T-cell (primary cell): ENCODE measurements at regions not wholly inside any gene's neighbourhood (a gene's known extent, or its start where the extent isn't known, plus 50 kb on each side); places are given as distances from the start of the nearest gene placed in this dataset.
A peak's percentile ranks its signal among the peaks of the same experiment; 100 is the strongest.

Source experiments
- ATAC-seq, 4 experiments: fragments of 200-7000 bp in 3 of 4; fragments of 150-1000 bp in 1 of 4; cut with Tn5 transposase; replicated peaks in 1 of 4; 1 replicate in 3 of 4; 2 replicates in 1 of 4; pipeline ENCODE4 v1.10.0; 2021; ENCODE audit warnings: moderate library complexity in 3 of 4, mild to moderate bottlenecking in 2 of 4, moderate number of reproducible peaks in 1 of 4
- CTCF ChIA-PET, 2 donors: fragments of 300-600 bp; sonication (Branson Sonifier 250); formaldehyde crosslinking; loops; one replicate each; lab custom pipeline; 2022; ENCODE audit warnings: antibody characterized with exemption in 2 of 2; lab: Charles Lee
- POLR2A ChIA-PET, 2 donors: fragments of 300-600 bp; sonication (Branson Sonifier 250); formaldehyde crosslinking; loops; one replicate each; lab custom pipeline; 2022; ENCODE audit warnings: antibody characterized with exemption in 2 of 2; lab: Charles Lee
- DNase-seq, 35 experiments: peaks; one replicate each; pipeline versions ENCODE4 v3.0.0 to v3.0.0-alpha.2; 2013 to 2023
- H3K27ac ChIP-seq: one replicate; pipeline ENCODE4 v1.5.1; 2013; ENCODE audit warnings: low read length
- H3K27me3 ChIP-seq, 2 experiments: replicated peaks in 1 of 2; 1 replicate in 1 of 2; 2 replicates in 1 of 2; pipeline versions ENCODE4 v1.6.1 to v1.7.0; 2013; ENCODE audit warnings: low read length in 1 of 2, mixed read lengths in 1 of 2; ENCODE audit not compliant: control insufficient read depth in 2 of 2, insufficient read depth in 2 of 2; ENCODE audit errors: extremely low read depth in 1 of 2
- H3K36me3 ChIP-seq, 2 donors: 1 replicate in 1 of 2; 2 replicates in 1 of 2; pipeline versions ENCODE4 v1.6.1 to v1.7.0; 2013; ENCODE audit warnings: low read length in 1 of 2; ENCODE audit not compliant: control insufficient read depth in 2 of 2, insufficient read depth in 1 of 2; ENCODE audit errors: extremely low read depth in 1 of 2
- H3K4me1 ChIP-seq, 2 experiments: 1 replicate in 1 of 2; 2 replicates in 1 of 2; pipeline versions ENCODE4 v1.6.1 to v1.7.0; 2013; ENCODE audit warnings: low read length in 2 of 2, mixed read lengths in 1 of 2; ENCODE audit not compliant: insufficient read depth in 2 of 2, control insufficient read depth in 1 of 2; ENCODE audit errors: extremely low read depth in 1 of 2
- H3K4me3 ChIP-seq, 2 donors: 1 replicate in 1 of 2; 2 replicates in 1 of 2; pipeline versions ENCODE4 v1.5.1 to v1.7.0; 2013; ENCODE audit warnings: mild to moderate bottlenecking in 2 of 2, low read length in 1 of 2, moderate library complexity in 1 of 2; ENCODE audit not compliant: control insufficient read depth in 1 of 2; ENCODE audit errors: extremely low read depth in 1 of 2
- H3K9me3 ChIP-seq: 2 replicates; pipeline ENCODE4 v1.7.0; 2013
- H3K27ac Mint-ChIP-seq, 2 donors: one replicate each; pipeline ENCODE4 v1.8.0; 2020 to 2021; ENCODE audit warnings: mild to moderate bottlenecking in 2 of 2, mixed read lengths in 2 of 2
- H3K27me3 Mint-ChIP-seq, 2 donors: one replicate each; pipeline ENCODE4 v1.8.0; 2021 to 2022; ENCODE audit warnings: mixed read lengths in 2 of 2
- H3K36me3 Mint-ChIP-seq: one replicate; pipeline ENCODE4 v1.8.0; 2021; ENCODE audit warnings: mixed read lengths
- H3K4me1 Mint-ChIP-seq, 3 donors: one replicate each; pipeline ENCODE4 v1.8.0; 2020 to 2022; ENCODE audit warnings: mixed read lengths in 3 of 3, mild to moderate bottlenecking in 1 of 3
- H3K4me3 Mint-ChIP-seq, 3 donors: one replicate each; pipeline ENCODE4 v1.8.0; 2020 to 2022; ENCODE audit warnings: mild to moderate bottlenecking in 3 of 3, mixed read lengths in 3 of 3, moderate library complexity in 3 of 3
- H3K9me3 Mint-ChIP-seq, 3 donors: one replicate each; pipeline ENCODE4 v1.8.0; 2020 to 2022; ENCODE audit warnings: mixed read lengths in 3 of 3
- WGBS: methylation state at CpG from one replicate; pipeline ENCODE4 v1.1.5; 2013; ENCODE audit warnings: missing lambda C conversion rate; ENCODE audit not compliant: insufficient coverage; 5-methylcytosine and 5-hydroxymethylcytosine counted together

DNA sequence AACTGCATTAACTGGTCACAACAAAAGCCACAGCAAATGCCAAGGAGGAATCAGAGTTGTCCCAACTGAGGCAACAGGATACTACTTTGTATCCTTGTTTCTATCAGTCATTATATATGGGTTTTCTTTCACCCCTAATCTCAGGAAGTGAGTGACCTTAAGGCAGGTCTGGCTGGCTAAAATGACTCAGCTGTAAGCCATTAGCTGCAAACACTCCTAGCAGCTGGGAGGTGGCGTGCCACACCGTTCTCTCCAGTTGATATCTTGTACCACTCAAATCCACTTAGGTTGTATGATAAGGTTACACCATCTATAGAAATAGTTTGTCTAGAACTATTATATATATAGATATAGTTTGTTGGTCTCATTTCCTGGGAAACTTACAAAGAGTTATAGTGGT lies 171.1 kb upstream of the MC4R start:
- no peak overlapping the region for H3K27ac ChIP-seq

DNA sequence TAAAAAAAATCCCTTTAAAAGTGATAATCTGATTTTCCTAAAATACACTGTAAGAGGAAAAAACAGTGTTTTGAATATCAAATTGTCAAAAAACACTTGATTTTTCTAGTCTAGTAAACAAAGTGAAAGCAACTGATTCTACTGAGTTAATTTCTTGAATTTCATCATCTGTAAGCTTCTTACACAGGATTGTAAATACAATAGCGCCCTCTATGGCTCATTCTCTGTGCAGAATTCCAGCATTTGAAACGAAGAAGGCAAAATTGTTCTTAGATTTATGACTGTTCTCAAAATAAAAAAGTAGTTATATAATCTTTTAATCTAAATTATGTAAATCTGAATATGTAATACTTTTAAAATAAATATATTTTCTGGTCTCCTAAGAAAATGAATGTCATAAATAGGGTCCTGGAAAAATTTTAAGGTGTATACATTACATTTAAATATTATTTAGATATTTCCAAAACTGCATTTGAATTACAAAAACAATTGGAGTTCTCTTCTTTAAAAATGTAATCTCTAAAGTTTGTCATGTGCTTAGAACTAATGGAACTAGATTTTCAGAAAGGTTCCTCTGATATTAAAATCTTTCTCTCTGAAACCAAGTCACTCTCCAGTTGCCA lies 176.9 kb upstream of the MC4R start:
- no CpG with 5 or more reads among the region's 2 CpGs for WGBS
- H3K27me3 Mint-ChIP-seq = no peaks in the 10 kb centered on the region
- ATAC-seq (no peak), DNase-seq (peak in 2 of 35 experiments; percentile 1 to 26)
- Histone ChIP-seq H3K4me1 (no peaks in the 10 kb centered on the region), H3K4me3 (no peak overlapping the region), H3K36me3 (no peaks in the 10 kb centered on the region), H3K27me3 (no peaks in the 10 kb centered on the region), H3K27ac (no peak overlapping the region), H3K9me3 (no peaks in the 10 kb centered on the region)
- H3K9me3 Mint-ChIP-seq = no peaks in the 10 kb centered on the region
- POLR2A ChIA-PET = no interaction called here
- no peak overlapping the region for H3K27ac Mint-ChIP-seq
- no peaks in the 10 kb centered on the region for H3K4me1 Mint-ChIP-seq
- CTCF ChIA-PET = interaction anchor here in 1 of 2 donors (1.0 to 1.1 kb wide), 3 partner anchors 712 to 1466 kb away, joined by 3 to 7 read pairs (median 3); no protein-coding TSS in a partner anchor
- no peaks in the 10 kb centered on the region for H3K36me3 Mint-ChIP-seq
- H3K4me3 Mint-ChIP-seq = no peak overlapping the region

More for the DNA sequence above, 171.1 kb upstream of the MC4R start:
- no peaks in the 10 kb centered on the region for H3K27me3 Mint-ChIP-seq
- no peaks in the 10 kb centered on the region for H3K4me1 ChIP-seq
- H3K27me3 ChIP-seq = no peaks in the 10 kb centered on the region
- no peak overlapping the region for H3K4me3 Mint-ChIP-seq
- no peaks in the 10 kb centered on the region for H3K4me1 Mint-ChIP-seq
- no peaks in the 10 kb centered on the region for H3K9me3 ChIP-seq
- H3K9me3 Mint-ChIP-seq = peaks cover 0 to 2% (median 0%) of the 10 kb centered on the region in 3 donors
- no peaks in the 10 kb centered on the region for H3K36me3 ChIP-seq
- ChIA-PET POLR2A (no interaction called here), CTCF (no interaction called here)
- WGBS = no CpG with 5 or more reads among the region's 2 CpGs
- H3K27ac Mint-ChIP-seq = no peak overlapping the region
- DNase-seq = no peak
- no peak overlapping the region for H3K4me3 ChIP-seq
- H3K36me3 Mint-ChIP-seq = no peaks in the 10 kb centered on the region
- ATAC-seq = no peak

DNA sequence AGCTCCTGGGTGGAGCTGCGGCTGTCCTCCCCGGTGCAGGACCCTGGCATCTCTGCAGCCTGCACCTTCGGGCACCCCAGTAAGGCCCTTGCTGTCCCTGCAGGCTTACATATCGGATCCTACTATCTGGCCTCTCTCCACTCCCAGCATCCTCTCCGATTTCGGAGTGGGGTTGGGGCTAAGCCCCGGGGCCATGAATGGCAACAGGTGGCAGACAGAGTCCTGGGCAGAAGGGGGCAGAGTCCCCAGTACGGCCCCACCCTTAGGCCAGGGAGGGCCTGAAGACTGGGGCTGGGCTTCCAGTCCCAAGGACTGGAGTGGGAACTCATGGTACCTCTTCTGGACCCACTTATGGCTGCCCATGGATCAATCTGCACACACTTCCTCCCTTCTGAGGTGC lies 180.4 kb upstream of the MC4R start:
- CTCF ChIA-PET = interaction anchor here in 1 of 2 donors (1.2 kb wide), 1 partner anchor 717 kb away, joined by 3 read pairs; no protein-coding TSS in a partner anchor
- WGBS = 84% methylated on average over 6 of the region's 8 CpGs
- Mint-ChIP-seq H3K9me3 (no peaks in the 10 kb centered on the region), H3K27me3 (no peaks in the 10 kb centered on the region), H3K27ac (no peak overlapping the region), H3K4me1 (no peaks in the 10 kb centered on the region), H3K36me3 (no peaks in the 10 kb centered on the region), H3K4me3 (no peak overlapping the region)
- H3K27me3 ChIP-seq = no peaks in the 10 kb centered on the region
- H3K4me1 ChIP-seq = no peaks in the 10 kb centered on the region
- no peak overlapping the region for H3K4me3 ChIP-seq
- H3K27ac ChIP-seq = no peak overlapping the region
- no peak for ATAC-seq
- H3K36me3 ChIP-seq = no peaks in the 10 kb centered on the region
- POLR2A ChIA-PET = no interaction called here
- DNase-seq = no peak
- H3K9me3 ChIP-seq = no peaks in the 10 kb centered on the region

DNA sequence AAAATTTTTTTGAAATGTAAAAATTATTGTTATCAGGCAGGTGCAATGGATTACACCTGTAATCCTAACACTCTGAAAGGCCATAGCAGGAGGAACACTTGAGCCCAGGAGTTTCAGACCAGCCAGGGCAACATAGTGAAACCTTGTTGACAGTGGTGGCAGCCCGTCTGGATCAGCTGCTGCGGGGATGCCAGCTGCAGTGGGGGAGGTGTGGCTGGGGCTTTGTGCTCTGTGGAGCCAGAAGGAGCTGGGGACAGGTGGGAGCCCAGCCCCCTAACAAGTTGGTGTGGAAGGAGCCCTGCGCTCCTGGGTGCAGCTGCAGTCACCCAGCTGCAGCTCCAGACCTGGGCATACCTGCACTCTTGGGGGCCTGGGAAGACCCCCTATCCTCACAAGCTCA lies 182.4 kb upstream of the MC4R start:
- POLR2A ChIA-PET = no interaction called here
- Histone ChIP-seq H3K36me3 (no peaks in the 10 kb centered on the region), H3K27ac (no peak overlapping the region), H3K27me3 (no peaks in the 10 kb centered on the region), H3K4me3 (no peak overlapping the region), H3K4me1 (no peaks in the 10 kb centered on the region), H3K9me3 (no peaks in the 10 kb centered on the region)
- peak in 1 of 35 experiments; percentile 7 for DNase-seq
- Mint-ChIP-seq H3K27ac (no peak overlapping the region), H3K36me3 (no peaks in the 10 kb centered on the region), H3K4me1 (no peaks in the 10 kb centered on the region), H3K27me3 (no peaks in the 10 kb centered on the region), H3K9me3 (no peaks in the 10 kb centered on the region), H3K4me3 (no peak overlapping the region)
- CTCF ChIA-PET = interaction anchor here in 1 of 2 donors (0.7 kb wide), 1 partner anchor 961 kb away, joined by 3 read pairs; no protein-coding TSS in a partner anchor
- WGBS = no CpG with 5 or more reads among the region's 3 CpGs
- no peak for ATAC-seq

DNA sequence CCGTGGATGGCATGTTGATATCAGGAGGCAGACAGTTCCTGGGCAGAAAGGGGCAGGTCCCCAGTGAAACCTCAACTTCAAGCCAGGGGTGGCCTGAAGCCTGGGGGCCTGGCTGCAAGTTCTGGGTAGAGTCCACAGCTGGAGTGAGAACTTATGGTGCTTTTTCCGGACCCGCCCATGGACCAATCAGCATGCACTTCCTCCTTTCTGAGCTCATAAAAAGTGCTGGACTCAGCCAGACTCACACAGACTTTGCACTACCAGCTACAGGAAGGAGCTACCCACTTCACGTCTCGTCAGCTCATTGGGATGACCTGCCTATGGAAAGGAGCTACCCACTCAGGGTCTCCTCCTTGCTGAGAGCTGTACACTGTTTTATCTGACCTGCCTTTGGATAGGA lies 183.1 kb upstream of the MC4R start:
- DNase-seq (no peak), ATAC-seq (no peak)
- ChIA-PET POLR2A (no interaction called here), CTCF (no interaction called here)
- Mint-ChIP-seq H3K27ac (no peak overlapping the region), H3K27me3 (no peaks in the 10 kb centered on the region), H3K36me3 (no peaks in the 10 kb centered on the region), H3K9me3 (no peaks in the 10 kb centered on the region), H3K4me3 (no peak overlapping the region), H3K4me1 (no peaks in the 10 kb centered on the region)
- WGBS = 72% methylated on average over 4 of the region's 5 CpGs
- no peak overlapping the region for H3K27ac ChIP-seq
- H3K27me3 ChIP-seq = no peaks in the 10 kb centered on the region
- H3K9me3 ChIP-seq = no peaks in the 10 kb centered on the region
- H3K36me3 ChIP-seq = no peaks in the 10 kb centered on the region
- H3K4me3 ChIP-seq = no peak overlapping the region
- no peaks in the 10 kb centered on the region for H3K4me1 ChIP-seq

DNA sequence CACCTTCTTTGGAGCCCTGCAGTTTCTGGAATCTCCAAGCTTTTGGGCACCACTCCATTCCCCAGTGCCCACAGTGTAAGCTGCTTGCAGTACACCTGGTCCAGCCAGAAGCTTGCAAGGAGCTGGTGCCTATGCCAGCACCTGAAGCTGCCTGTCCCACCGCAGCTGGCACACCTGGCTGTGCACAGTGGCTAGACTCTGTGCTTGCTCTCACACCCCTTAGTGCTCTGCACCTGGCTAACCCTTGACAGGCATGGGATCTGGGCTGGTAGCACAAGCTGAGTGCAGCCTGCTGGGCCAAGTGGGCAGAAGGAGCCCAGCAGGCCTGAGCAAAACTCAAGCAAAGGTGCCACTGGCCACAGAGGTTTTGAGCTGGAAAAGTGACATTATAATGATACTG lies 183.8 kb upstream of the MC4R start:
- ATAC-seq (no peak), DNase-seq (no peak)
- Histone ChIP-seq H3K9me3 (no peaks in the 10 kb centered on the region), H3K4me3 (no peak overlapping the region), H3K4me1 (no peaks in the 10 kb centered on the region), H3K36me3 (no peaks in the 10 kb centered on the region), H3K27me3 (no peaks in the 10 kb centered on the region), H3K27ac (no peak overlapping the region)
- no peaks in the 10 kb centered on the region for H3K4me1 Mint-ChIP-seq
- no peaks in the 10 kb centered on the region for H3K9me3 Mint-ChIP-seq
- H3K36me3 Mint-ChIP-seq = no peaks in the 10 kb centered on the region
- POLR2A ChIA-PET = no interaction called here
- no peaks in the 10 kb centered on the region for H3K27me3 Mint-ChIP-seq
- CTCF ChIA-PET = no interaction called here
- H3K27ac Mint-ChIP-seq = no peak overlapping the region
- H3K4me3 Mint-ChIP-seq = no peak overlapping the region
- 64% methylated on average over 1 of the region's 1 CpG for WGBS

DNA sequence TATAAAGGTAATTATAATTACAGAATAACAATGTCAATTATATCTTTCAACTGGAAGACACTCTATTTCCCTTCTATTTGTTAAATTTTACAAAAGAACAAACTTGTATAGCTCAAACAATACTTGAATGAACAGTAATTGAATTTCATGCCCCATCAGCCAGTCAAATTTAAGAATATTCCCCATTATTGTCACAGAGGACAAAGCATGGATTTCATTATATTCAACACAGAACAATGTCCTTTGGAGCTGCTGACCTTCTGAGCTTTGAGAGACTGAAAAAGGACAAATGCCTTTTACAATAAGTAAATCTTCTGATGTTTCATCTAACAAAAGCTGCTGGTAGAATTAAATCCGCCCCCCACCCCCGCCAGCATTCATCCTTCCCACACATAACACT lies 187.5 kb upstream of the MC4R start:
- no peak overlapping the region for H3K4me3 ChIP-seq
- Mint-ChIP-seq H3K36me3 (no peaks in the 10 kb centered on the region), H3K4me3 (no peak overlapping the region), H3K27me3 (no peaks in the 10 kb centered on the region), H3K27ac (no peak overlapping the region), H3K4me1 (no peaks in the 10 kb centered on the region), H3K9me3 (no peaks in the 10 kb centered on the region)
- H3K27me3 ChIP-seq = no peaks in the 10 kb centered on the region
- POLR2A ChIA-PET = no interaction called here
- no peaks in the 10 kb centered on the region for H3K4me1 ChIP-seq
- no peak overlapping the region for H3K27ac ChIP-seq
- ATAC-seq = no peak
- H3K9me3 ChIP-seq = no peaks in the 10 kb centered on the region
- CTCF ChIA-PET = no interaction called here
- no CpG with 5 or more reads among the region's 2 CpGs for WGBS
- H3K36me3 ChIP-seq = no peaks in the 10 kb centered on the region
- no peak for DNase-seq
